Ramos (cell line): ENCODE measurements at regions not wholly inside any gene's neighbourhood (a gene's known extent, or its start where the extent isn't known, plus 50 kb on each side); places are given as distances from the start of the nearest gene placed in this dataset.

Source experiments
- in situ Hi-C: fragments of 300-500 bp; cut with MboI; formaldehyde crosslinking; loops from one replicate; pipeline ENCODE4 v1.14.3; 2022; ENCODE audit warnings: low sequenced_read_pairs; ENCODE audit not compliant: unreplicated experiment

- in situ Hi-C loops: no loop called here
Observed at GRCh38 chr1:184919892-184920291, 54.4 kb downstream of the NIBAN1 start.

GRCh38 chr1:184915463-184916090 is 58.7 kb downstream of the NIBAN1 start:
- in situ Hi-C loops: no loop called here

- in situ Hi-C loops: no loop called here
Observed at GRCh38 chr1:184914149-184914548, 60.2 kb downstream of the NIBAN1 start.

GRCh38 chr1:184912392-184912791 is 61.9 kb downstream of the NIBAN1 start:
- in situ Hi-C loops: no loop called here

GRCh38 chr1:184911830-184912229 is 62.5 kb downstream of the NIBAN1 start:
- in situ Hi-C loops: no loop called here

GRCh38 chr1:184911103-184911745 is 63.1 kb downstream of the NIBAN1 start:
- in situ Hi-C loops: no loop called here

GRCh38 chr1:184910691-184911091 is 63.6 kb downstream of the NIBAN1 start:
- in situ Hi-C loops: no loop called here

GRCh38 chr1:184910005-184910404 is 64.3 kb downstream of the NIBAN1 start:
- in situ Hi-C loops: no loop called here

GRCh38 chr1:184909019-184909418 is 65.3 kb downstream of the NIBAN1 start:
- in situ Hi-C loops: no loop called here

- in situ Hi-C loops: no loop called here
Observed at GRCh38 chr1:184908506-184908905, 65.8 kb downstream of the NIBAN1 start.

GRCh38 chr1:184907500-184907899 is 66.8 kb downstream of the NIBAN1 start:
- in situ Hi-C loops: no loop called here

GRCh38 chr1:184906761-184907160 is 67.5 kb downstream of the NIBAN1 start:
- in situ Hi-C loops: no loop called here

GRCh38 chr1:184905601-184906322 is 68.5 kb downstream of the NIBAN1 start:
- in situ Hi-C loops: no loop called here

GRCh38 chr1:184903111-184903692 is 71.1 kb downstream of the NIBAN1 start:
- in situ Hi-C loops: no loop called here

- in situ Hi-C loops: no loop called here
Observed at GRCh38 chr1:184900507-184900906, 73.8 kb downstream of the NIBAN1 start.

GRCh38 chr1:184896000-184896399 is 78.3 kb downstream of the NIBAN1 start:
- in situ Hi-C loops: no loop called here

- in situ Hi-C loops: no loop called here
Observed at GRCh38 chr1:184895086-184895485, 79.2 kb downstream of the NIBAN1 start.

GRCh38 chr1:184893695-184894094 is 80.6 kb downstream of the NIBAN1 start:
- in situ Hi-C loops: no loop called here

GRCh38 chr1:184892116-184892515 is 82.2 kb downstream of the NIBAN1 start:
- in situ Hi-C loops: no loop called here

GRCh38 chr1:184891440-184891839 is 82.9 kb downstream of the NIBAN1 start:
- in situ Hi-C loops: no loop called here

- in situ Hi-C loops: no loop called here
Observed at GRCh38 chr1:184890539-184890973, 83.8 kb downstream of the NIBAN1 start.
